Caco-2 (cell line): ENCODE measurements at regions not wholly inside any gene's neighbourhood (a gene's known extent, or its start where the extent isn't known, plus 50 kb on each side); places are given as distances from the start of the nearest gene placed in this dataset.

ENCODE experiments used
- BruUV-seq: library from RNA; stranded (reverse); fragments of 400-500 nt; replicated peaks from 2 replicates; lab custom pipeline; 2021; lab: Mats Ljungman, UMichigan
- CTCF ChIA-PET: fragments of 300-600 bp; sonication (Branson Sonifier 250); formaldehyde crosslinking; loops from one replicate; lab custom pipeline; 2022; ENCODE audit warnings: antibody characterized with exemption; lab: Charles Lee
- POLR2A ChIA-PET: fragments of 300-600 bp; sonication (Branson Sonifier 250); formaldehyde crosslinking; loops from one replicate; lab custom pipeline; 2022; ENCODE audit warnings: antibody characterized with exemption; lab: Charles Lee
- DNase-seq, 2 experiments: peaks; one replicate each; pipeline versions ENCODE4 v3.0.0 to v3.0.0-alpha.2; 2020 to 2022
- H3K27me3 ChIP-seq: replicated peaks from 2 replicates; pipeline ENCODE4 v1.6.0; 2011; ENCODE audit warnings: low read length; ENCODE audit not compliant: control insufficient read depth, insufficient read depth
- H3K36me3 ChIP-seq: 2 replicates; pipeline ENCODE4 v1.5.1; 2011; ENCODE audit warnings: low read length; ENCODE audit not compliant: control insufficient read depth, insufficient read depth
- H3K4me1 ChIP-seq: fragments of 250-450 bp; sonication (Bioruptor Pico); 2 replicates; pipeline ENCODE4 v1.5.1; 2020; ENCODE audit warnings: mild to moderate bottlenecking
- H3K4me3 ChIP-seq: 2 replicates; pipeline ENCODE4 v1.5.1; 2011; ENCODE audit warnings: low read depth, mild to moderate bottlenecking, control low read depth, low read length
- H3K9me3 ChIP-seq: fragments of 250-450 bp; sonication (Bioruptor Pico); 2 replicates; pipeline ENCODE4 v1.5.1; 2020; ENCODE audit warnings: mild to moderate bottlenecking, moderate library complexity
- H3K27ac Mint-ChIP-seq: one replicate; pipeline ENCODE4 v1.8.0; 2022; ENCODE audit warnings: mixed read lengths; ENCODE audit not compliant: unreplicated experiment
- H3K27me3 Mint-ChIP-seq: one replicate; pipeline ENCODE4 v1.8.0; 2022; ENCODE audit warnings: mixed read lengths; ENCODE audit not compliant: insufficient read depth, unreplicated experiment
- H3K36me3 Mint-ChIP-seq: one replicate; pipeline ENCODE4 v1.8.0; 2022; ENCODE audit warnings: mild to moderate bottlenecking, mixed read lengths; ENCODE audit not compliant: insufficient read depth, unreplicated experiment
- H3K4me1 Mint-ChIP-seq: one replicate; pipeline ENCODE4 v1.8.0; 2022; ENCODE audit warnings: low read depth, mixed read lengths; ENCODE audit not compliant: unreplicated experiment
- H3K4me3 Mint-ChIP-seq: one replicate; pipeline ENCODE4 v1.8.0; 2022; ENCODE audit warnings: mild to moderate bottlenecking, moderate library complexity, mixed read lengths; ENCODE audit not compliant: unreplicated experiment
- H3K9me3 Mint-ChIP-seq: one replicate; pipeline ENCODE4 v1.8.0; 2022; ENCODE audit warnings: mixed read lengths; ENCODE audit not compliant: unreplicated experiment
- intact Hi-C: fragments of 100-400 bp; cut with micrococcal nuclease; formaldehyde crosslinking; loops from one replicate; pipeline ENCODE4 v1.10.0; 2022; ENCODE audit not compliant: unreplicated experiment
- TF ChIP-seq, protein P1 (sequence below), 2 experiments: fragments of 200-600 bp in 1 of 2; IDR thresholded peaks; 1 replicate in 1 of 2; 2 replicates in 1 of 2; pipeline versions ENCODE4 v1.5.1 to v1.8.0; 2011 to 2022; ENCODE audit warnings: antibody characterized with exemption in 1 of 2, control low read depth in 1 of 2, inconsistent platforms in 1 of 2, low read depth in 1 of 2, low read length in 1 of 2, mild to moderate bottlenecking in 1 of 2, moderate library complexity in 1 of 2; ENCODE audit not compliant: insufficient read depth in 1 of 2, severe bottlenecking in 1 of 2, unreplicated experiment in 1 of 2

DNA sequence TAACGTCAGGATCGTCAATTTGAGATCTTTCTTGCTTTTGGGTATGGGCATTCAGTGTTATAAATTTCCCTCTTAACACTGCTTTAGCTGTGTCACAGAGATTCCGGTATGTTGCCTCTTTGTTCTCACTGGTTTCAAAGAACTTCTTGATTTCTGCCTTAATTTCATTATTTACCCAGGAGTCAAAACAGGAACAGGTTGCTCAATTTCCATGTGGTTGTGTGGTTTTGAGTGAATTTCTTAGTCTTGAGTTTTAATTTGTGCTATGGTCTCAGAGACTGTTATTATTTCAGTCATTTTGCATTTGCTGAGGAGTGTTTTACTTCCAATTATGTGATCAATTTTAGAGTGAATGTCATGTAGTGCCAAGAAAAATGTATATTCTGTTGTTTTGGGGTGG is 153.1 kb downstream of the PCDH17 start:
- H3K4me3 Mint-ChIP-seq = no peak overlapping the region
- no peak overlapping the region for H3K27ac Mint-ChIP-seq
- DNase-seq = no peak
- no peaks in the 10 kb centered on the region for H3K27me3 ChIP-seq
- H3K4me3 ChIP-seq = no peak overlapping the region
- BruUV-seq = no TSS peak
- H3K4me1 Mint-ChIP-seq = no peaks in the 10 kb centered on the region
- H3K4me1 ChIP-seq = no peaks in the 10 kb centered on the region
- intact Hi-C loops = no loop called here
- peaks cover 3% of the 10 kb centered on the region for H3K27me3 Mint-ChIP-seq
- POLR2A ChIA-PET = no interaction called here
- TF ChIP-seq, protein P1, sequence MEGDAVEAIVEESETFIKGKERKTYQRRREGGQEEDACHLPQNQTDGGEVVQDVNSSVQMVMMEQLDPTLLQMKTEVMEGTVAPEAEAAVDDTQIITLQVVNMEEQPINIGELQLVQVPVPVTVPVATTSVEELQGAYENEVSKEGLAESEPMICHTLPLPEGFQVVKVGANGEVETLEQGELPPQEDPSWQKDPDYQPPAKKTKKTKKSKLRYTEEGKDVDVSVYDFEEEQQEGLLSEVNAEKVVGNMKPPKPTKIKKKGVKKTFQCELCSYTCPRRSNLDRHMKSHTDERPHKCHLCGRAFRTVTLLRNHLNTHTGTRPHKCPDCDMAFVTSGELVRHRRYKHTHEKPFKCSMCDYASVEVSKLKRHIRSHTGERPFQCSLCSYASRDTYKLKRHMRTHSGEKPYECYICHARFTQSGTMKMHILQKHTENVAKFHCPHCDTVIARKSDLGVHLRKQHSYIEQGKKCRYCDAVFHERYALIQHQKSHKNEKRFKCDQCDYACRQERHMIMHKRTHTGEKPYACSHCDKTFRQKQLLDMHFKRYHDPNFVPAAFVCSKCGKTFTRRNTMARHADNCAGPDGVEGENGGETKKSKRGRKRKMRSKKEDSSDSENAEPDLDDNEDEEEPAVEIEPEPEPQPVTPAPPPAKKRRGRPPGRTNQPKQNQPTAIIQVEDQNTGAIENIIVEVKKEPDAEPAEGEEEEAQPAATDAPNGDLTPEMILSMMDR (IDR thresholded peaks at IDR 0.05; ENCODE audit: insufficient read depth in 1 of 2, low read depth in 1 of 2, low read length in 1 of 2, severe bottlenecking in 1 of 2, unreplicated experiment in 1 of 2) = no peak
- H3K36me3 ChIP-seq = no peaks in the 10 kb centered on the region
- peaks cover 9% of the 10 kb centered on the region for H3K9me3 Mint-ChIP-seq
- CTCF ChIA-PET = no interaction called here
- no peaks in the 10 kb centered on the region for H3K36me3 Mint-ChIP-seq
- H3K9me3 ChIP-seq = no peaks in the 10 kb centered on the region

DNA sequence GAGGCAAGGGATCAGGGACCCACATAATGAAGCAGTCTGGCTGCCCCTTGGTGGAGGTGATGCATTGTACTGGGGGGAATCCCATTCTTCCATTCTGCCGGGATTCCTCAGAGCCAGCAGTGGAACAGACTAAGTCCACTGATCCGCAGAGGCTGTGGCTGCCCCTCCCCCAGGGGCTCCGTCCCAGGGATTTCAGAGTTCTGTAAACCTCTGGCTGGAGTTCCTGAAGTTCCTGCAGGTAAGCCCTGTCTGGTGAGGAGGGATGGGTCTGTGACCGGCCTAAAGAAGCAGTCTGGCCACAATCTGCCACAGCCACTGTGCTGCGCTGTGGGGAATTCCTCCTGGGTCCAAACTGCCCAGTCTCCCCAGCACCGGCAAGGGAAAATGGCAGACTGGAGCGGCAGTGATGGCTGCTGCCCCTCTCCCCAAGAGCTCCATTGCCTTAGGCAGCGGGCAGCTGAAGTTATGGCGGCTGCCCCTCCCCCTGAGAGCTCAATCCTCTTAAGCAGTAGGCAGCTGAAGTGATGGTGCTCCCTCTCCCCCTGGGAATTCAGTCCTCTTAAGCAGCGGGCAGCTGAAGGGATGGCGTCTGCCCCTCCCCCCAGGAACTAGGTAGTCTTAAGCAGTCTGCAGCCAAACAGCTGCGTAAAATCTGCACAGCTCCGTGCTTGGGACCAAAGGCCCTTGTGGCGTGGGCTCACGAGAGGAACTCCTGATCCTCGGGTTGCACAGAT is 155.7 kb downstream of the PCDH17 start:
- no peak for DNase-seq
- TF ChIP-seq, protein P1 (IDR thresholded peaks at IDR 0.05; ENCODE audit: insufficient read depth in 1 of 2, low read depth in 1 of 2, low read length in 1 of 2, severe bottlenecking in 1 of 2, unreplicated experiment in 1 of 2) = no peak
- no peaks in the 10 kb centered on the region for H3K9me3 ChIP-seq
- H3K9me3 Mint-ChIP-seq = peaks cover 9% of the 10 kb centered on the region
- CTCF ChIA-PET = no interaction called here
- POLR2A ChIA-PET = no interaction called here
- no peaks in the 10 kb centered on the region for H3K4me1 Mint-ChIP-seq
- intact Hi-C loops = no loop called here
- peaks cover 3% of the 10 kb centered on the region for H3K27me3 Mint-ChIP-seq
- no TSS peak for BruUV-seq
- no peaks in the 10 kb centered on the region for H3K4me1 ChIP-seq
- H3K36me3 ChIP-seq = no peaks in the 10 kb centered on the region
- no peak overlapping the region for H3K27ac Mint-ChIP-seq
- no peaks in the 10 kb centered on the region for H3K27me3 ChIP-seq
- no peak overlapping the region for H3K4me3 Mint-ChIP-seq
- H3K36me3 Mint-ChIP-seq = no peaks in the 10 kb centered on the region
- no peak overlapping the region for H3K4me3 ChIP-seq

DNA sequence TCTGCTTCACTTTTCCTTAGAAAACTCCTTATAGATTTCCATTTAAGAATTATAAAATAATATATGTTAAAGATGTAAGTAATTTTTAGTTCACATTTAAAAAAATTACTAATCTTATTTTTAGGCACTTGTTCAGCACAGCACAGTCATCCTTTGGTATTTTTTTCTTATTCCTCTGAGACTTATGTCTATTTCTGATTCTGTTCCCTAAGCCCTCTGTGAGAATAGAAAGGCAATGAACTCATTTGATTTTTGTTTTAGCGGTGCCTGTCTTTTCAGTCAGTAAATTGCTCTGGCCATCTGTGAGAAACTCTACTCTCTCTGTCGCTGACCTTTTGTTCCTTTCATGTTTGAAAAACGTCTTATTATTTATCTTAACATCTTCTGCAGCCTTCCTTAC is 168.1 kb downstream of the PCDH17 start:
- H3K36me3 Mint-ChIP-seq = no peaks in the 10 kb centered on the region
- H3K4me3 Mint-ChIP-seq = no peak overlapping the region
- H3K9me3 Mint-ChIP-seq = no peaks in the 10 kb centered on the region
- H3K27me3 Mint-ChIP-seq = no peaks in the 10 kb centered on the region
- BruUV-seq = no TSS peak
- no peak overlapping the region for H3K27ac Mint-ChIP-seq
- TF ChIP-seq, protein P1 (IDR thresholded peaks at IDR 0.05; ENCODE audit: insufficient read depth in 1 of 2, low read depth in 1 of 2, low read length in 1 of 2, severe bottlenecking in 1 of 2, unreplicated experiment in 1 of 2) = no peak
- CTCF ChIA-PET = no interaction called here
- Histone ChIP-seq H3K4me3 (no peak overlapping the region), H3K36me3 (no peaks in the 10 kb centered on the region), H3K9me3 (no peaks in the 10 kb centered on the region), H3K4me1 (no peaks in the 10 kb centered on the region; the same call in 1 of the 2 replicates), H3K27me3 (no peaks in the 10 kb centered on the region)
- intact Hi-C loops = no loop called here
- peaks cover 7% of the 10 kb centered on the region for H3K4me1 Mint-ChIP-seq
- POLR2A ChIA-PET = no interaction called here
- DNase-seq = no peak
